Esophagus squamous epithelium (tissue), 5 donors: ENCODE measurements at regions not wholly inside any gene's neighbourhood (a gene's known extent, or its start where the extent isn't known, plus 50 kb on each side); places are given as distances from the start of the nearest gene placed in this dataset.

ENCODE experiments used
- DNase-seq: peaks from one replicate; lab custom pipeline; 2025; lab: John Stamatoyannopoulos, UW
- H3K27ac ChIP-seq, 4 donors: fragments of 200-600 bp; sonication (generic); one replicate each; pipeline ENCODE4 v1.5.1; 2016 to 2019; ENCODE audit warnings: mild to moderate bottlenecking in 1 of 4
- H3K27me3 ChIP-seq, 4 donors: fragments of 200-600 bp; sonication (generic); 1 replicate in 3 of 4; 2 replicates in 1 of 4; pipeline versions ENCODE4 v1.5.1 to v1.6.0; 2017 to 2021; ENCODE audit warnings: antibody characterized with exemption in 1 of 4
- H3K36me3 ChIP-seq, 3 donors: fragments of 200-600 bp; sonication (generic); one replicate each; pipeline ENCODE4 v1.5.1; 2016 to 2019
- H3K4me1 ChIP-seq, 3 donors: fragments of 200-600 bp; sonication (generic); one replicate each; pipeline ENCODE4 v1.5.1; 2017 to 2019
- H3K4me3 ChIP-seq, 4 donors: fragments of 200-600 bp; sonication (generic); 1 replicate in 3 of 4; 2 replicates in 1 of 4; pipeline ENCODE4 v1.5.1; 2016 to 2019; ENCODE audit warnings: mild to moderate bottlenecking in 2 of 4, moderate library complexity in 1 of 4
- H3K9me3 ChIP-seq, 3 donors: fragments of 200-600 bp; sonication (generic); one replicate each; pipeline ENCODE4 v1.5.1; 2016 to 2019
- POLR2A ChIP-seq, 4 donors: fragments of 450-650 bp; IDR thresholded peaks; one replicate each; pipeline ENCODE4 v1.6.1; 2017; ENCODE audit warnings: antibody characterized with exemption in 4 of 4, mild to moderate bottlenecking in 4 of 4, moderate library complexity in 3 of 4
- WGBS, 2 donors: methylation state at CpG; one replicate each; pipeline ENCODE4 v1.1.5; 2018; 5-methylcytosine and 5-hydroxymethylcytosine counted together
- intact Hi-C: fragments of 100-400 bp; cut with DNase I; formaldehyde crosslinking; loops from one replicate; pipeline ENCODE4 v1.15.0; 2022
- TF ChIP-seq, protein P1 (sequence below), 6 experiments: fragments of 450-650 bp in 4 of 6; fragments of 200-600 bp in 2 of 6; sonication (generic) in 2 of 6; IDR thresholded peaks; one replicate each; pipeline ENCODE4 v1.5.1; 2016 to 2019; ENCODE audit warnings: antibody characterized with exemption in 6 of 6, mild to moderate bottlenecking in 4 of 6, moderate library complexity in 4 of 6
- donor health status: DM: yes; HTN: yes; CAD: no.

GRCh38 chr4:106773076-106773905, 262.8 kb downstream of the DKK2 start:
- no peaks in the 10 kb centered on the region for H3K4me1 ChIP-seq
- H3K4me3 ChIP-seq: no peak overlapping the region
- H3K27ac ChIP-seq: no peak overlapping the region
- H3K27me3 ChIP-seq: no peaks in the 10 kb centered on the region
- no peak for DNase-seq
- intact Hi-C loops: no loop called here
- 82 to 88% methylated on average over 1 of the region's 1 CpG for WGBS, 2 donors
- H3K36me3 ChIP-seq: no peaks in the 10 kb centered on the region
- H3K9me3 ChIP-seq: no peaks in the 10 kb centered on the region
- TF ChIP-seq, protein P1, sequence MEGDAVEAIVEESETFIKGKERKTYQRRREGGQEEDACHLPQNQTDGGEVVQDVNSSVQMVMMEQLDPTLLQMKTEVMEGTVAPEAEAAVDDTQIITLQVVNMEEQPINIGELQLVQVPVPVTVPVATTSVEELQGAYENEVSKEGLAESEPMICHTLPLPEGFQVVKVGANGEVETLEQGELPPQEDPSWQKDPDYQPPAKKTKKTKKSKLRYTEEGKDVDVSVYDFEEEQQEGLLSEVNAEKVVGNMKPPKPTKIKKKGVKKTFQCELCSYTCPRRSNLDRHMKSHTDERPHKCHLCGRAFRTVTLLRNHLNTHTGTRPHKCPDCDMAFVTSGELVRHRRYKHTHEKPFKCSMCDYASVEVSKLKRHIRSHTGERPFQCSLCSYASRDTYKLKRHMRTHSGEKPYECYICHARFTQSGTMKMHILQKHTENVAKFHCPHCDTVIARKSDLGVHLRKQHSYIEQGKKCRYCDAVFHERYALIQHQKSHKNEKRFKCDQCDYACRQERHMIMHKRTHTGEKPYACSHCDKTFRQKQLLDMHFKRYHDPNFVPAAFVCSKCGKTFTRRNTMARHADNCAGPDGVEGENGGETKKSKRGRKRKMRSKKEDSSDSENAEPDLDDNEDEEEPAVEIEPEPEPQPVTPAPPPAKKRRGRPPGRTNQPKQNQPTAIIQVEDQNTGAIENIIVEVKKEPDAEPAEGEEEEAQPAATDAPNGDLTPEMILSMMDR (IDR thresholded peaks at IDR 0.05): no peak
- TF ChIP-seq POLR2A (IDR thresholded peaks at IDR 0.05): no peak

GRCh38 chr4:106767991-106768390, 268.1 kb downstream of the DKK2 start:
- TF ChIP-seq, protein P1 (IDR thresholded peaks at IDR 0.05): no peak
- TF ChIP-seq POLR2A (IDR thresholded peaks at IDR 0.05): no peak
- Histone ChIP-seq H3K4me3 (no peak overlapping the region), H3K9me3 (no peaks in the 10 kb centered on the region), H3K27me3 (no peaks in the 10 kb centered on the region), H3K27ac (no peak overlapping the region), H3K4me1 (no peaks in the 10 kb centered on the region), H3K36me3 (no peaks in the 10 kb centered on the region)
- 47% methylated on average over 2 of the region's 2 CpGs; no CpG with 5 or more reads in 1 of the 2 donors for WGBS, 2 donors
- intact Hi-C loops: no loop called here
- DNase-seq: no peak

DNA sequence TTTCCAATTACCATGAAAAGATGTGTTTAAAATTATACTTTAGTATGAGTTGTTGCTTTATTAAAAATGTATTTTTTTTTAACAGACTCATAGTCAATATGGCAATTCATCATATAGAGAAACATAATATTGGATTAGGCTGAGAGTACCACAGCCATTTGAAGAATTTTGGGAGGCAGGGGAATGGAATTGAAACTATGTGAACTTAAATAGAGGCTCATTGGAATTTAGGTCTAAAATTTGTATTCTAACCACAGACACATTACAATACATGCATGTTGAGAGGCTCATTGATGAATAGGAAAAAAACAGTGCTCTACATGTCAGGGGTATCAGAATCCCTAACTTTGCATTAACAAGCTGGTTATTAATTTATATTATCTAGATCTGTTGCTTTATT, 269.6 kb downstream of the DKK2 start:
- Histone ChIP-seq H3K4me1 (no peaks in the 10 kb centered on the region), H3K27ac (no peak overlapping the region), H3K27me3 (no peaks in the 10 kb centered on the region), H3K9me3 (no peaks in the 10 kb centered on the region), H3K4me3 (no peak overlapping the region), H3K36me3 (no peaks in the 10 kb centered on the region)
- intact Hi-C loops: no loop called here
- TF ChIP-seq POLR2A (IDR thresholded peaks at IDR 0.05): no peak
- TF ChIP-seq, protein P1 (IDR thresholded peaks at IDR 0.05): no peak
- DNase-seq: no peak

DNA sequence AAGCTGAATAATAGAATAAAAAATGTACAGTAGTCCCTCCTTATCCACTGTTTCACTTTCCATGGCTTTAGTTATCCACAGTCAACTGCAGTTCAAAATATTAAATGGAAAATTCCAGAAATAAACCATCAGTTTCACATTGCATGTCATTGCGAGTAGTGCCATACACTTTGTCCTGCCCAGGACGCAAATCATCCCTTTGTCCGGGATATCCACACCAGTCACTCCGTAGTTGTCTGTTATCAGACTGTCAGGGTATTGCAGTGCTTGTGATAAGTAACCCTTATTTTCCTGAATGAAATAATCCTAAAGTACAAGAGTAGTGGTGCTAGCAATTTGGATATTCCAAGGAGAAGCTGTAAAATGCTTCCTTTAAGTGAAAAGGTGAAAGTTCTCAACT, 271.3 kb downstream of the DKK2 start:
- intact Hi-C loops: no loop called here
- Histone ChIP-seq H3K9me3 (no peaks in the 10 kb centered on the region), H3K27me3 (no peaks in the 10 kb centered on the region), H3K4me3 (no peak overlapping the region), H3K27ac (no peak overlapping the region), H3K4me1 (no peaks in the 10 kb centered on the region), H3K36me3 (no peaks in the 10 kb centered on the region)
- no peak for TF ChIP-seq POLR2A (IDR thresholded peaks at IDR 0.05)
- TF ChIP-seq, protein P1 (IDR thresholded peaks at IDR 0.05): no peak
- DNase-seq: no peak
- WGBS, 2 donors: 81 to 82% methylated on average over 4 of the region's 4 CpGs

GRCh38 chr4:106762666-106763443, 273.3 kb downstream of the DKK2 start:
- Histone ChIP-seq H3K9me3 (no peaks in the 10 kb centered on the region), H3K27me3 (no peaks in the 10 kb centered on the region), H3K27ac (no peak overlapping the region), H3K4me3 (no peak overlapping the region), H3K4me1 (no peaks in the 10 kb centered on the region), H3K36me3 (no peaks in the 10 kb centered on the region)
- WGBS, 2 donors: 31 to 38% methylated on average over 5 of the region's 5 CpGs
- no peak for TF ChIP-seq POLR2A (IDR thresholded peaks at IDR 0.05)
- TF ChIP-seq, protein P1 (IDR thresholded peaks at IDR 0.05): no peak
- DNase-seq: no peak
- intact Hi-C loops: no loop called here
